BJ (cell line): ENCODE measurements at regions not wholly inside any gene's neighbourhood (a gene's known extent, or its start where the extent isn't known, plus 50 kb on each side); places are given as distances from the start of the nearest gene placed in this dataset.

Experiments used
- CTCF ChIA-PET: fragments of 350-600 bp; formaldehyde crosslinking; extraction: SDS; loops from one replicate; lab custom pipeline; 2021; ENCODE audit warnings: antibody characterized with exemption, inconsistent platforms; lab: Yijun Ruan, JAX
- POLR2A ChIA-PET: fragments of 300-600 bp; sonication (Branson Sonifier 250); formaldehyde crosslinking; extraction: SDS; loops from one replicate; lab custom pipeline; 2021; ENCODE audit warnings: antibody characterized with exemption; lab: Charles Lee
- DNase-seq: peaks from one replicate; pipeline ENCODE4 v3.0.0-alpha.2; 2011; ENCODE audit warnings: low read depth
- H3K27me3 ChIP-seq: 2 replicates; pipeline ENCODE4 v1.6.0; 2011; ENCODE audit warnings: low read length; ENCODE audit not compliant: control insufficient read depth, insufficient read depth
- H3K36me3 ChIP-seq: 2 replicates; pipeline ENCODE4 v1.5.1; 2011; ENCODE audit warnings: low read length; ENCODE audit not compliant: control insufficient read depth, insufficient read depth
- H3K4me3 ChIP-seq: 2 replicates; pipeline ENCODE4 v1.5.1; 2011; ENCODE audit warnings: low read depth, mild to moderate bottlenecking, control low read depth, low read length
- CTCF ChIP-seq: IDR thresholded peaks from 2 replicates; pipeline ENCODE4 v1.5.1; 2011; ENCODE audit warnings: low read depth, mild to moderate bottlenecking, control low read depth, inconsistent platforms, low read length, moderate library complexity; ENCODE audit not compliant: insufficient read depth

- Histone ChIP-seq H3K36me3 (no peaks in the 10 kb centered on the region), H3K27me3 (no peaks in the 10 kb centered on the region), H3K4me3 (no peak overlapping the region)
- ChIA-PET CTCF (no interaction called here), POLR2A (no interaction called here)
- TF ChIP-seq CTCF, result no peak
- no peak for DNase-seq
Measured at GRCh38 chr21:15233611-15234010, 168.8 kb upstream of the NRIP1 start.

DNA sequence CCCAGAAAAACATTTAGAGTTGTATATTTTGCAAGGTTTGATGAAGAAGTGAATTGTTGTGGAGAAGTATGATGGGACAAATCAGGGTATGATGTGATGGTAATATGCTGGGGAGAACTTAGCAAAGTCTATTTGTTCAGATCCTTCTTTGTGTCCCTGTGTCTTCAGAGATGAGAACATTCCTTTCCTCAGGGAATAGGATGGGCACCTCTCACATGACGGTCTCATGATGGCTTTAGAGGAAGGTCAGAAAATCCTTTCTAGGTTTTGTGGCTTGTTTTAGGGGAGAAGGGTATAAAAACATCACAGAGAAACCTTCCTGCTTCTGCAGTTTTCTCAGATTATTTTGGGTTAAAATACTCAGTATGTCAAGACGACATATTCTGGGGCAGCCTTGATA lies 171.3 kb upstream of the NRIP1 start:
- TF ChIP-seq CTCF, result no peak
- Histone ChIP-seq H3K4me3 (no peak overlapping the region), H3K36me3 (no peaks in the 10 kb centered on the region), H3K27me3 (no peaks in the 10 kb centered on the region)
- DNase-seq, result no peak
- POLR2A ChIA-PET, result no interaction called here
- CTCF ChIA-PET, result no interaction called here

- DNase-seq, result no peak
- CTCF ChIA-PET, result no interaction called here
- POLR2A ChIA-PET, result no interaction called here
- Histone ChIP-seq H3K36me3 (no peaks in the 10 kb centered on the region), H3K4me3 (no peak overlapping the region), H3K27me3 (no peaks in the 10 kb centered on the region)
- no peak for TF ChIP-seq CTCF
Measured at GRCh38 chr21:15240848-15241247, 176.0 kb upstream of the NRIP1 start.

GRCh38 chr21:15241997-15242736 lies 177.4 kb upstream of the NRIP1 start:
- ChIA-PET CTCF (no interaction called here), POLR2A (no interaction called here)
- no peak for TF ChIP-seq CTCF
- H3K36me3 ChIP-seq, result no peaks in the 10 kb centered on the region
- H3K4me3 ChIP-seq, result no peak overlapping the region
- no peaks in the 10 kb centered on the region for H3K27me3 ChIP-seq
- DNase-seq, result no peak

DNA sequence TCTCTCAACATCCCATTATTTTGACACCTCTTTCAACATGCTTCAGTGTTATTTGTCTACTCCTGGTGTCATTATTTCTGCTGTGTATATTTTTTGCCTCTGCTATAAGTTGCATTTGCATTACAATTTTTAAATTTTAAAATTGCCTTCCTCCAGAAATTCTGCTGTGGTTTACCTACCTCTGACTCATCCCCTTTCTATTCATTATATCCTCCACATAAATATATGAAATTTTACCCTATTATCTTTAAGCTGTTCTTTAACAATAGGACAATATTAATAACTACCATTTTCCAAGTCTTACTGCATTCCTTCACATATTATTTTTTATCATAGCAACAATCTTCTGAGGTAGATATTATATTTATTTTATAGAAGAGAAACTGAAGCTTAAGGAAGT lies 178.1 kb upstream of the NRIP1 start:
- CTCF ChIA-PET, result no interaction called here
- POLR2A ChIA-PET, result no interaction called here
- Histone ChIP-seq H3K4me3 (no peak overlapping the region), H3K27me3 (no peaks in the 10 kb centered on the region), H3K36me3 (no peaks in the 10 kb centered on the region)
- TF ChIP-seq CTCF, result no peak
- no peak for DNase-seq
